ENCODE measurements at regions not wholly inside any gene's neighbourhood (a gene's known extent, or its start where the extent isn't known, plus 50 kb on each side); places are given as distances from the start of the nearest gene placed in this dataset.

- TF ChIP-seq CTCF (conservative IDR thresholded peaks at IDR 0.05; ENCODE audit: low read depth, low read length), result no peak
- Histone ChIP-seq H3K4me2 (no peak overlapping the region), H3K4me1 (ENCODE audit: low read depth, poor library complexity, severe bottlenecking) (no peaks in the 10 kb centered on the region), H2AFZ (ENCODE audit: low read depth) (no peak overlapping the region), H3K27ac (no peak overlapping the region), H3K9ac (no peak overlapping the region), H3K4me3 (IDR thresholded peaks at IDR 0.05; ENCODE audit: insufficient read depth, low read depth, low read length) (no peak overlapping the region), H3K36me3 (ENCODE audit: insufficient read depth) (no peaks in the 10 kb centered on the region), H3K27me3 (ENCODE audit: insufficient read depth, low read depth) (no peaks in the 10 kb centered on the region), H4K20me1 (ENCODE audit: insufficient read depth) (no peaks in the 10 kb centered on the region), H3K79me2 (ENCODE audit: insufficient read depth, low read depth) (no peaks in the 10 kb centered on the region)
Measured at GRCh38 chr7:68449099-68449498, 1149.2 kb upstream of the AUTS2 start.

DNA sequence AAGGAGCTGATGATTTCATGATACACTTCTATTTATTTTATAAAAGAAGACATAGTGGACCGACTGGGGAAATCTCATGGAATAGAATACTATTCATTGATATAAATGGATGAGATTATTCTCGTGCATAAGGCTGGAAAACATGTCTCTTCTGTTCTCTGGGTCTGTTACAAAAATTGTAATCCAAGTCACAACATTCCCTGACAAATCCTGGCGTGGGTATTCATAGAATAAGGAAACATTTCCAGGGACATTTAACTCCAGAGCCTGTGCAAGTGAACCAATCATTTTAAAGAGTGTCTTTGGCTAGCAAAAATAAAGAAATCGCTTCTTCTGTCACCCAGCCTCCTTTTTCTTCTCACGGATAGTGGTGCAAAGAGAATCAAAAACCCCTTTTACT, 1148.5 kb upstream of the AUTS2 start:
- Histone ChIP-seq H3K27ac (no peak overlapping the region), H2AFZ (ENCODE audit: low read depth) (no peak overlapping the region), H3K4me3 (IDR thresholded peaks at IDR 0.05; ENCODE audit: insufficient read depth, low read depth, low read length) (no peak overlapping the region), H3K79me2 (ENCODE audit: insufficient read depth, low read depth) (no peaks in the 10 kb centered on the region), H3K9ac (no peak overlapping the region), H3K4me2 (no peak overlapping the region), H3K36me3 (ENCODE audit: insufficient read depth) (no peaks in the 10 kb centered on the region), H3K4me1 (ENCODE audit: low read depth, poor library complexity, severe bottlenecking) (no peaks in the 10 kb centered on the region), H3K27me3 (ENCODE audit: insufficient read depth, low read depth) (no peaks in the 10 kb centered on the region), H4K20me1 (ENCODE audit: insufficient read depth) (no peaks in the 10 kb centered on the region)
- no peak for TF ChIP-seq CTCF (conservative IDR thresholded peaks at IDR 0.05; ENCODE audit: low read depth, low read length)

DNA sequence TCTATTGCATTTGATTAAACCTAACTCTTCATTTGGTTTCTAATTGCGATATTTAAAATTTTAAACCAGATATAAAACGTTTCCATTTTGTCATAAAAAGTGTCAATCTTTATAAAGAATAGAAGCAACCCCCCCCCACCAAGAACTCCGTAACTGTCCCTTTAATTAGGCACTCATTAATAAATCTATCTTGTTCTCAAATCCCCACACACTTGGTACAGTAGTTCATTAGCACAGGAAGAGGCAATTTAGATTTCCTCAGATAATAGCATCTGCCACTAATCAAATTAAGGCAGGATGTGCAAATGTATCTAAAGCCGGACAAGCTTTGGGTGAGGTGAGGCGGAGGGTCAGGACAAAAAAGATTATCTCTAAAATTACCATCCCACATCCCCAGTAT, 1143.3 kb upstream of the AUTS2 start:
- H3K9ac ChIP-seq, result no peak overlapping the region
- no peaks in the 10 kb centered on the region for H3K27me3 ChIP-seq (ENCODE audit: insufficient read depth, low read depth)
- H3K79me2 ChIP-seq (ENCODE audit: insufficient read depth, low read depth), result no peaks in the 10 kb centered on the region
- no peak overlapping the region for H3K4me2 ChIP-seq
- H3K27ac ChIP-seq, result no peak overlapping the region
- H3K4me3 ChIP-seq (IDR thresholded peaks at IDR 0.05; ENCODE audit: insufficient read depth, low read depth, low read length), result no peak overlapping the region
- H3K4me1 ChIP-seq (ENCODE audit: low read depth, poor library complexity, severe bottlenecking), result no peaks in the 10 kb centered on the region
- no peaks in the 10 kb centered on the region for H4K20me1 ChIP-seq (ENCODE audit: insufficient read depth)
- H2AFZ ChIP-seq (ENCODE audit: low read depth), result no peak overlapping the region
- no peak for TF ChIP-seq CTCF (conservative IDR thresholded peaks at IDR 0.05; ENCODE audit: low read depth, low read length)
- no peaks in the 10 kb centered on the region for H3K36me3 ChIP-seq (ENCODE audit: insufficient read depth)

- no peak overlapping the region for H3K4me3 ChIP-seq (IDR thresholded peaks at IDR 0.05; ENCODE audit: insufficient read depth, low read depth, low read length)
- no peaks in the 10 kb centered on the region for H3K4me1 ChIP-seq (ENCODE audit: low read depth, poor library complexity, severe bottlenecking)
- H3K27ac ChIP-seq, result no peak overlapping the region
- TF ChIP-seq CTCF (conservative IDR thresholded peaks at IDR 0.05; ENCODE audit: low read depth, low read length), result no peak
- H3K4me2 ChIP-seq, result no peak overlapping the region
- H4K20me1 ChIP-seq (ENCODE audit: insufficient read depth), result no peaks in the 10 kb centered on the region
- no peaks in the 10 kb centered on the region for H3K27me3 ChIP-seq (ENCODE audit: insufficient read depth, low read depth)
- H2AFZ ChIP-seq (ENCODE audit: low read depth), result no peak overlapping the region
- H3K79me2 ChIP-seq (ENCODE audit: insufficient read depth, low read depth), result no peaks in the 10 kb centered on the region
- no peak overlapping the region for H3K9ac ChIP-seq
- no peaks in the 10 kb centered on the region for H3K36me3 ChIP-seq (ENCODE audit: insufficient read depth)
Measured at GRCh38 chr7:68456469-68456868, 1141.8 kb upstream of the AUTS2 start.

DNA sequence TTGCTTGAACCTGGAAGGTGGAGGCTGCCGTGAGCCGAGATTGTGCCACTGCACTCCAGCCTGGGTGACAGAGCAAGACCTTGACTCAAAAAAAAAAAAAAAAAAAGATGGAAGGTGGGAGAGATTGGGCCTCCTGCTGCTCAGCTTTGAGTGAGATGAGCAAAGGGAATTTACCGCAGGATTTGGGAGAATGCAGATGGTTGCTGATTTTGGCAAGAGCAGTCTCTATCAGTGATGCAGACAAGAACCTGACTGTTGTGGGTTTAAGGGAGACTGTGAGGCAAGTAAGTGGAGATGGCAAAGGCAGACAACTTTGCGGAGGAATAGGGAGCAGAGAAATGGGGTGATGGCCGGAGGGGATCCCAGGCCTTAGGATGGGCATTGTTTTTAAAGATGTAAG, 1140.8 kb upstream of the AUTS2 start:
- Histone ChIP-seq H3K4me2 (no peak overlapping the region), H3K4me3 (IDR thresholded peaks at IDR 0.05; ENCODE audit: insufficient read depth, low read depth, low read length) (no peak overlapping the region), H3K27ac (no peak overlapping the region), H3K36me3 (ENCODE audit: insufficient read depth) (no peaks in the 10 kb centered on the region), H3K9ac (no peak overlapping the region), H4K20me1 (ENCODE audit: insufficient read depth) (no peaks in the 10 kb centered on the region), H3K27me3 (ENCODE audit: insufficient read depth, low read depth) (no peaks in the 10 kb centered on the region), H3K4me1 (ENCODE audit: low read depth, poor library complexity, severe bottlenecking) (no peaks in the 10 kb centered on the region), H2AFZ (ENCODE audit: low read depth) (no peak overlapping the region), H3K79me2 (ENCODE audit: insufficient read depth, low read depth) (no peaks in the 10 kb centered on the region)
- TF ChIP-seq CTCF (conservative IDR thresholded peaks at IDR 0.05; ENCODE audit: low read depth, low read length), result no peak
